Stomach (tissue), 8 donors: ENCODE measurements at regions not wholly inside any gene's neighbourhood (a gene's known extent, or its start where the extent isn't known, plus 50 kb on each side); places are given as distances from the start of the nearest gene placed in this dataset.

ENCODE experiments used
- DNase-seq, 2 donors: peaks; one replicate each; pipeline versions ENCODE4 v3.0.0 to v3.0.0-alpha.2; 2013 to 2019
- H3K27ac ChIP-seq, 5 donors: fragments of 200-600 bp in 4 of 5; sonication (generic) in 4 of 5; one replicate each; pipeline ENCODE4 v1.5.1; 2013 to 2019; ENCODE audit warnings: mild to moderate bottlenecking in 1 of 5, moderate library complexity in 1 of 5
- H3K27me3 ChIP-seq, 3 donors: fragments of 200-600 bp; sonication (generic); one replicate each; pipeline ENCODE4 v1.5.1; 2017 to 2019; ENCODE audit warnings: mixed run types in 1 of 3
- H3K36me3 ChIP-seq, 4 donors: fragments of 200-600 bp; sonication (generic); 1 replicate in 3 of 4; 2 replicates in 1 of 4; pipeline ENCODE4 v1.5.1; 2016 to 2019
- H3K4me1 ChIP-seq, 4 donors: fragments of 200-600 bp; sonication (generic); one replicate each; pipeline ENCODE4 v1.5.1; 2016 to 2019
- H3K4me3 ChIP-seq, 4 donors: fragments of 200-600 bp; sonication (generic) in 3 of 4; one replicate each; pipeline ENCODE4 v1.5.1; 2016 to 2019; ENCODE audit warnings: mild to moderate bottlenecking in 1 of 4
- H3K9me3 ChIP-seq, 4 donors: fragments of 200-600 bp; sonication (generic); one replicate each; pipeline ENCODE4 v1.5.1; 2016 to 2019
- EP300 ChIP-seq: sonication (generic); formaldehyde crosslinking; IDR thresholded peaks from one replicate; pipeline ENCODE4 v1.6.1; 2017; ENCODE audit warnings: antibody characterized with exemption
- POLR2A ChIP-seq, 4 donors: fragments of 450-650 bp; IDR thresholded peaks; one replicate each; pipeline ENCODE4 v1.6.1; 2016; ENCODE audit warnings: antibody characterized with exemption in 4 of 4, control low read depth in 2 of 4, mild to moderate bottlenecking in 1 of 4, moderate library complexity in 1 of 4
- POLR2AphosphoS5 ChIP-seq, 3 donors: sonication (generic); formaldehyde crosslinking; IDR thresholded peaks; one replicate each; pipeline ENCODE4 v1.6.1; 2016; ENCODE audit warnings: antibody characterized with exemption in 3 of 3
- WGBS, 5 donors: extraction: QIAGEN DNeasy Blood & Tissue Kit in 3 of 5; methylation state at CpG; one replicate each; pipeline versions ENCODE4 v1.1.5 to v1.1.7; 2013 to 2018; 5-methylcytosine and 5-hydroxymethylcytosine counted together
- intact Hi-C: fragments of 100-400 bp; cut with DNase I; formaldehyde crosslinking; loops from one replicate; pipeline ENCODE4 v1.15.1; 2023; ENCODE audit warnings: low total_unique reads
- TF ChIP-seq, protein P1 (sequence below), 7 experiments: fragments of 450-650 bp in 4 of 7; fragments of 200-600 bp in 3 of 7; sonication (generic) in 3 of 7; IDR thresholded peaks; one replicate each; pipeline ENCODE4 v1.5.1; 2016 to 2019; ENCODE audit warnings: antibody characterized with exemption in 7 of 7, control low read depth in 2 of 7, mild to moderate bottlenecking in 1 of 7
- donor health status: healthy with polysubstance abuse.
- donor health status: Bipolar disorder and iron deficiency.
- donor health status: healthy.

DNA sequence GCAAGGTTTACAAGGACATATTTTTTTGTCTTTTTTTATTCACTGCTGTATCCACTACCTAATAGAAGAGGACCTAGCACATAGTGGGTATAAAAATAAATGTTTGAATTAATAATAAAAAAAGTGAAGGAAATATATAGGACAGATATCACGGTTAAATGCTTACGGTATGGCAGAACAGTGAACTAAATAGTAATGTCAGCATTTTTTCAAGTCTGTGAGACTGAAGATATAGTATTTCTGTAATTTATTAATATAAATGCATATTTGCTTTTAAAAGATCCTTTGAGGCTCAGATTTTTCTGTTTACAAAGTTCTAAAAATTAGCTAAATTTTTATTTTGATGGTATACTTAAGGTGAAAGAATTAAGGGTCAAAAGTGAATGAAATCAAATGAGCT, 68.6 kb upstream of the CNTN5 start:
- intact Hi-C loops: no loop called here
- TF ChIP-seq, protein P1, sequence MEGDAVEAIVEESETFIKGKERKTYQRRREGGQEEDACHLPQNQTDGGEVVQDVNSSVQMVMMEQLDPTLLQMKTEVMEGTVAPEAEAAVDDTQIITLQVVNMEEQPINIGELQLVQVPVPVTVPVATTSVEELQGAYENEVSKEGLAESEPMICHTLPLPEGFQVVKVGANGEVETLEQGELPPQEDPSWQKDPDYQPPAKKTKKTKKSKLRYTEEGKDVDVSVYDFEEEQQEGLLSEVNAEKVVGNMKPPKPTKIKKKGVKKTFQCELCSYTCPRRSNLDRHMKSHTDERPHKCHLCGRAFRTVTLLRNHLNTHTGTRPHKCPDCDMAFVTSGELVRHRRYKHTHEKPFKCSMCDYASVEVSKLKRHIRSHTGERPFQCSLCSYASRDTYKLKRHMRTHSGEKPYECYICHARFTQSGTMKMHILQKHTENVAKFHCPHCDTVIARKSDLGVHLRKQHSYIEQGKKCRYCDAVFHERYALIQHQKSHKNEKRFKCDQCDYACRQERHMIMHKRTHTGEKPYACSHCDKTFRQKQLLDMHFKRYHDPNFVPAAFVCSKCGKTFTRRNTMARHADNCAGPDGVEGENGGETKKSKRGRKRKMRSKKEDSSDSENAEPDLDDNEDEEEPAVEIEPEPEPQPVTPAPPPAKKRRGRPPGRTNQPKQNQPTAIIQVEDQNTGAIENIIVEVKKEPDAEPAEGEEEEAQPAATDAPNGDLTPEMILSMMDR (IDR thresholded peaks at IDR 0.05): no peak
- TF ChIP-seq POLR2A (IDR thresholded peaks at IDR 0.05) (no peak), POLR2AphosphoS5 (IDR thresholded peaks at IDR 0.05) (no peak), EP300 (no peak)
- Histone ChIP-seq H3K9me3 (no peaks in the 10 kb centered on the region), H3K4me3 (no peak overlapping the region), H3K4me1 (no peaks in the 10 kb centered on the region), H3K27ac (no peak overlapping the region), H3K36me3 (no peaks in the 10 kb centered on the region), H3K27me3 (no peaks in the 10 kb centered on the region)
- 84 to 91% (median 88%) methylated on average over 2 of the region's 2 CpGs for WGBS, 5 donors
- DNase-seq: no peak

DNA sequence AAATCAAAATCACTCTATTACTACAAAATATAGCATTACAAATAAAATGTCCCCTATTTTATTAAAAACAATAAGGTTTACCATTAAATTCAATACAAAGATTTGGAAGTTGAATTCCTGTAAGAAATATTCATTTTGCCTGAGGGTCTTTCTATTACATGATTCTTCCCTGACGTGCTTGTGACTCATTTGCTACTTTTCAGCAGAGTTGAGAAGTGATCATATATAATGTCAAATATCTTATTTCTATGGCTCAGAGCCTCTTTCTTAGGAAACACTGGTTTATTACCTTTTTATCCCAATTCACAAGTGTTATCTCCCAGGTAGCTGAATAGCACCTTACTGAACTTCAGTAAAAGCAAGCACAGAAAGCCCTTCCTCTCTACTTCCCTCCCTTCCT, 65.2 kb upstream of the CNTN5 start:
- WGBS, 5 donors: 48 to 80% (median 78%) methylated on average over 1 of the region's 1 CpG
- no peak overlapping the region for H3K4me3 ChIP-seq
- no peaks in the 10 kb centered on the region for H3K27me3 ChIP-seq
- peaks cover 0 to 6% (median 0%) of the 10 kb centered on the region in 4 donors for H3K9me3 ChIP-seq
- H3K4me1 ChIP-seq: no peaks in the 10 kb centered on the region
- no peak for DNase-seq
- H3K36me3 ChIP-seq: no peaks in the 10 kb centered on the region
- TF ChIP-seq, protein P1 (IDR thresholded peaks at IDR 0.05): no peak
- TF ChIP-seq POLR2A (IDR thresholded peaks at IDR 0.05): no peak
- no peak for TF ChIP-seq POLR2AphosphoS5 (IDR thresholded peaks at IDR 0.05)
- TF ChIP-seq EP300: no peak
- no peak overlapping the region for H3K27ac ChIP-seq
- intact Hi-C loops: no loop called here

DNA sequence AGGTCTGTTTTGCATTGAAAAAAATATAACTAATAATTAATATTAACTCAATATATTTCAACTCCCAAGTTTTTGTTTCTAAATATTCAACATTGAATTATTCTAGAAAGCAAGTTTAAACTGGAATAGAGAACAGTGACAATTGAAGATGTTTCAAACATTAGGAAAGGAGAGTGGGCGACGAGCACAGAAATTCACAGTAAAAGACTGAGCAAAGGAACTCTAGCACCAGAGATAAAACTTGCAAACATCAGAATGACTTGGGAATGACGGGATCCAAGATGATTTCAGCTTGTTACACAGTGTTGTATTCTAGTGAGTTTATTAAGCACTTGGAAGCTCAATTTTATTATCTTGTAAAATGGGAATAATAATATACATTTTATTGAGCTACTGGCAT, 56.6 kb upstream of the CNTN5 start:
- TF ChIP-seq POLR2A (IDR thresholded peaks at IDR 0.05) (no peak), EP300 (no peak), POLR2AphosphoS5 (IDR thresholded peaks at IDR 0.05) (no peak)
- TF ChIP-seq, protein P1 (IDR thresholded peaks at IDR 0.05): no peak

DNA sequence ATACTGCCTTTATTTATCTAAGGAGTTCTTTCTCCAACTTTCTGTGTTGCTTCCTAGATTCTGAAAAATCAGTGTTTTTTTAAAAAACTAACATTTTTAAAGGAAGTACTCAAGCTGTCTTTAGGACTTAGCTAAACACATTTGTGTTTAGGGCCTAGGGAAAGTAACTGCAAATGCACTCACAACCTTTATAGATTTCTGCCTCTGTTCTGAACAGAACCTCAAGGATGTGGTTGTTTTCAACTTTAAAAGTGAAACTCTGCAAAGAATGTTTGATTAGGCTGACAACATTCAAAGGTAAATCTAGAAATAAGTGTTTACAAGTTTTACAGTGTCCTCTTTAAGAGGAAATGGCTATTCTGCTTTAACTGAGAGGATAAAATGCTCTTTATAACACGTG, 55.4 kb upstream of the CNTN5 start:
- DNase-seq: no peak
- no peaks in the 10 kb centered on the region for H3K27me3 ChIP-seq
- H3K4me1 ChIP-seq: no peaks in the 10 kb centered on the region
- intact Hi-C loops: no loop called here
- 34 to 56% (median 49%) methylated on average over 1 of the region's 1 CpG for WGBS, 5 donors
- H3K9me3 ChIP-seq: no peaks in the 10 kb centered on the region
- no peak for TF ChIP-seq POLR2A (IDR thresholded peaks at IDR 0.05)
- no peak for TF ChIP-seq POLR2AphosphoS5 (IDR thresholded peaks at IDR 0.05)
- TF ChIP-seq, protein P1 (IDR thresholded peaks at IDR 0.05): no peak
- no peak for TF ChIP-seq EP300
- no peaks in the 10 kb centered on the region for H3K36me3 ChIP-seq
- no peak overlapping the region for H3K27ac ChIP-seq
- H3K4me3 ChIP-seq: no peak overlapping the region

More for the DNA sequence above, 56.6 kb upstream of the CNTN5 start:
- Histone ChIP-seq H3K4me1 (no peaks in the 10 kb centered on the region), H3K36me3 (no peaks in the 10 kb centered on the region), H3K27ac (no peak overlapping the region), H3K9me3 (peaks cover 0 to 3% (median 0%) of the 10 kb centered on the region in 4 donors), H3K4me3 (no peak overlapping the region), H3K27me3 (no peaks in the 10 kb centered on the region)
- no peak for DNase-seq
- WGBS, 5 donors: 80 to 86% (median 81%) methylated on average over 3 of the region's 3 CpGs
- intact Hi-C loops: no loop called here
